MM.1S (cell line): ENCODE measurements at regions not wholly inside any gene's neighbourhood (a gene's known extent, or its start where the extent isn't known, plus 50 kb on each side); places are given as distances from the start of the nearest gene placed in this dataset.

Experiments
- DNase-seq: peaks from one replicate; pipeline ENCODE4 v3.0.0-alpha.2; 2015
- H2AFZ ChIP-seq: fragments of 300-600 bp; sonication (generic); 2 replicates; pipeline ENCODE4 v1.6.0; 2016; ENCODE audit warnings: antibody characterized with exemption, low read length
- H3F3A ChIP-seq: fragments of 300-600 bp; sonication (generic); 2 replicates; pipeline ENCODE4 v1.6.1; 2016; ENCODE audit warnings: mild to moderate bottlenecking, antibody characterized with exemption, low read length, moderate library complexity, mixed read lengths; ENCODE audit not compliant: insufficient read depth
- H3K27ac ChIP-seq: fragments of 300-600 bp; sonication (generic); 2 replicates; pipeline ENCODE4 v1.5.1; 2016; ENCODE audit warnings: mild to moderate bottlenecking, low read length
- H3K27me3 ChIP-seq: fragments of 300-600 bp; sonication (generic); replicated peaks from 2 replicates; pipeline ENCODE4 v1.6.0; 2016; ENCODE audit warnings: low read length; ENCODE audit not compliant: insufficient read depth
- H3K36me3 ChIP-seq: fragments of 300-600 bp; sonication (generic); replicated peaks from 2 replicates; pipeline ENCODE4 v1.6.1; 2016; ENCODE audit warnings: mild to moderate bottlenecking, low read length, mixed read lengths; ENCODE audit not compliant: insufficient read depth
- H3K4me1 ChIP-seq: fragments of 300-600 bp; sonication (generic); 2 replicates; pipeline ENCODE4 v1.6.1; 2016; ENCODE audit warnings: low read length, mixed read lengths
- H3K4me2 ChIP-seq: fragments of 300-600 bp; sonication (generic); 2 replicates; pipeline ENCODE4 v1.6.0; 2016; ENCODE audit warnings: low read depth, low read length
- H3K4me3 ChIP-seq: fragments of 300-600 bp; sonication (generic); 2 replicates; pipeline ENCODE4 v1.5.1; 2016; ENCODE audit warnings: low read length, mixed read lengths
- H3K79me2 ChIP-seq: fragments of 300-600 bp; sonication (generic); 2 replicates; pipeline ENCODE4 v1.6.1; 2016; ENCODE audit warnings: mixed run types, low read length, mixed read lengths
- H3K9ac ChIP-seq: fragments of 300-600 bp; sonication (generic); 2 replicates; pipeline ENCODE4 v1.6.1; 2016; ENCODE audit warnings: low read length, mixed read lengths
- H3K9me2 ChIP-seq: fragments of 300-600 bp; sonication (generic); replicated peaks from 2 replicates; pipeline ENCODE4 v1.6.1; 2016; ENCODE audit warnings: mild to moderate bottlenecking, low read length, mixed read lengths; ENCODE audit not compliant: insufficient read depth
- H3K9me3 ChIP-seq: fragments of 300-600 bp; sonication (generic); replicated peaks from 2 replicates; pipeline ENCODE4 v1.6.1; 2016; ENCODE audit warnings: mild to moderate bottlenecking, low read length, mixed read lengths; ENCODE audit not compliant: insufficient read depth
- H4K20me1 ChIP-seq: fragments of 300-600 bp; sonication (generic); 2 replicates; pipeline ENCODE4 v1.6.1; 2016; ENCODE audit warnings: mild to moderate bottlenecking, low read length, moderate library complexity, mixed read lengths; ENCODE audit not compliant: insufficient read depth
- CTCF ChIP-seq: fragments of 300-600 bp; sonication (generic); IDR thresholded peaks from 2 replicates; pipeline ENCODE4 v1.5.1; 2016; ENCODE audit warnings: antibody characterized with exemption, low read length, mixed read lengths
- EZH2 ChIP-seq: fragments of 300-600 bp; sonication (generic); optimal IDR thresholded peaks from 2 replicates; pipeline ENCODE3; 2017; ENCODE audit warnings: low read depth, mild to moderate bottlenecking, antibody characterized with exemption, low read length, mixed read lengths
- EZH2phosphoT487 ChIP-seq: fragments of 300-600 bp; sonication (generic); IDR thresholded peaks from 2 replicates; pipeline ENCODE4 v1.6.1; 2018; ENCODE audit warnings: antibody characterized with exemption, low read length

DNA sequence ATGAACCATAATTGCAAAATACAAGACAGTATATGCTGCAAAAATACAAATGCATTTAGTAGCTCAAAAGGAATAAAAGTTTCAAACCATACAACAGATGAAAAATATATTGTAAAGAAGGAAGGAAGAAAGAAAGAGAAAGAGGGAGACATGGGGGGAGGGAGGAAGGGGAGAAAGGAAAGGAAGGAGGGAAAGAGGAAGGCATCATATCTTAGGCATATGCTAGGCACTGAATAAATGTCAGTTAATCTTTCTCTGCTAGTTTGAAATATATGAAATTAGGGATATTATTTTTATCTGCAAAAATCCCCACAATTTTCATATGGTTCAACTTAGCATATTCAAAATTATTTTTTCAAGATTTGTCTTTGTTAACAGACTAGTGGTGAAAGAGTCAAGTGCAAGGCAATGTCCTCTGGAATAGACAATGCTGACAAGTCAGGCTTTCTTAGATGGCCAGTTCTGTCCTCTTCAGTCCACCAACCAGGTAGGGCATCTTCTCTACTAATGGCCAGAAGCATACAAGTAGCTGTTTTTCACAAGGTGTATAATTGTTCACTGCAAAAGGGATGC is 506.4 kb downstream of the PRKD1 start:
- H3K36me3 ChIP-seq = no peaks in the 10 kb centered on the region
- H4K20me1 ChIP-seq = no peaks in the 10 kb centered on the region
- TF ChIP-seq EZH2 = no peak
- TF ChIP-seq EZH2phosphoT487 = no peak
- TF ChIP-seq CTCF = no peak
- H3K9me2 ChIP-seq = no peaks in the 10 kb centered on the region
- no peaks in the 10 kb centered on the region for H3K79me2 ChIP-seq
- no peaks in the 10 kb centered on the region for H3F3A ChIP-seq
- no peaks in the 10 kb centered on the region for H3K4me1 ChIP-seq
- H3K9ac ChIP-seq = no peak overlapping the region
- H3K4me2 ChIP-seq = no peak overlapping the region
- no peak overlapping the region for H3K27ac ChIP-seq
- no peaks in the 10 kb centered on the region for H3K27me3 ChIP-seq
- DNase-seq = no peak
- no peaks in the 10 kb centered on the region for H3K9me3 ChIP-seq
- H2AFZ ChIP-seq = no peak overlapping the region
- no peak overlapping the region for H3K4me3 ChIP-seq

DNA sequence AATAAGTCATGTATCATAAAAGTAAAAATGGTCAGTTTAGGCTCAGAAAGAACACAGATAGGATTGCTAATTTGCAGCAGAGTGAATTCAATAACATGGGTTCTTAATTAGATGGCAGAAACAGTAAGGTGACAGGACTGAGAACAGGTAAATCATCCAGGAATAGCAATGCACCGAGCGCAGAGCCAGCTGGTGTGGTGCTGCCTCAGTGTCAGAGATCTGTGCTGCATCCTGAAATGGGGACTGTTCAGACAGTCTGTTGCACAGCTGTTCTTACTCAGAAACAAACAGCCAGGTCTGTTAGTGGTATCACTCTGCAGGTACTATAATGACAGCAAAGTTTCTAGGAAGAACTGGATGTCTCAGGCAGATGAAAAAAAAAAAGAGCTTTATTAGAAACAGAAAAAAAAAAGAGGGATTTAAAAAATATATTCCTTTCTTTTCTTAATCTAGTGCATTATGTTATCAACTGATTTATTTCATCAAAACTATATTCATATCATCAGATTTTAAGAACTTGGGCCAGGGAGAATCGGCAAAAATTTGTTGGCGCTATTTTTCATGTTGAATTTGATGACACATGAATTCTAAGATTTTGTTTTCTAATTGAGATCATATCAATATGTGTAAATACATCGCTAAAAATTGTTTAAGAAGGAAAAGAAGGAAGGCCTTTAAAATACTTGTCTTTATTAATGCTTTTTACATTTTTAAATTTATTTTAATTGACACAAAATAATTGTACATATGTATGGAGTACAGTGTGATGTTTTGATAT is 501.8 kb downstream of the PRKD1 start:
- no peaks in the 10 kb centered on the region for H3K79me2 ChIP-seq
- H3K9me2 ChIP-seq = no peaks in the 10 kb centered on the region
- DNase-seq = no peak
- H3K4me2 ChIP-seq = no peak overlapping the region
- H3K9me3 ChIP-seq = no peaks in the 10 kb centered on the region
- TF ChIP-seq EZH2phosphoT487 = no peak
- no peak for TF ChIP-seq EZH2
- no peak for TF ChIP-seq CTCF
- H3K27me3 ChIP-seq = no peaks in the 10 kb centered on the region
- H2AFZ ChIP-seq = no peak overlapping the region
- H3K27ac ChIP-seq = no peak overlapping the region
- H4K20me1 ChIP-seq = no peaks in the 10 kb centered on the region
- H3K36me3 ChIP-seq = no peaks in the 10 kb centered on the region
- no peaks in the 10 kb centered on the region for H3F3A ChIP-seq
- no peaks in the 10 kb centered on the region for H3K4me1 ChIP-seq
- no peak overlapping the region for H3K4me3 ChIP-seq
- H3K9ac ChIP-seq = no peak overlapping the region

GRCh38 chr14:29442696-29443095 is 485.0 kb downstream of the PRKD1 start:
- Histone ChIP-seq H3K79me2 (no peaks in the 10 kb centered on the region), H3K4me3 (no peak overlapping the region), H3K9me3 (no peaks in the 10 kb centered on the region), H3K27me3 (no peaks in the 10 kb centered on the region), H3K4me2 (no peak overlapping the region), H4K20me1 (no peaks in the 10 kb centered on the region), H2AFZ (no peak overlapping the region), H3K9me2 (no peaks in the 10 kb centered on the region), H3K4me1 (no peaks in the 10 kb centered on the region), H3K36me3 (no peaks in the 10 kb centered on the region), H3F3A (no peaks in the 10 kb centered on the region), H3K27ac (no peak overlapping the region), H3K9ac (no peak overlapping the region)
- TF ChIP-seq EZH2 = no peak
- TF ChIP-seq CTCF = no peak
- no peak for TF ChIP-seq EZH2phosphoT487
- peak; percentile 23 for DNase-seq
